ENCODE measurements at regions not wholly inside any gene's neighbourhood (a gene's known extent, or its start where the extent isn't known, plus 50 kb on each side); places are given as distances from the start of the nearest gene placed in this dataset.

DNA sequence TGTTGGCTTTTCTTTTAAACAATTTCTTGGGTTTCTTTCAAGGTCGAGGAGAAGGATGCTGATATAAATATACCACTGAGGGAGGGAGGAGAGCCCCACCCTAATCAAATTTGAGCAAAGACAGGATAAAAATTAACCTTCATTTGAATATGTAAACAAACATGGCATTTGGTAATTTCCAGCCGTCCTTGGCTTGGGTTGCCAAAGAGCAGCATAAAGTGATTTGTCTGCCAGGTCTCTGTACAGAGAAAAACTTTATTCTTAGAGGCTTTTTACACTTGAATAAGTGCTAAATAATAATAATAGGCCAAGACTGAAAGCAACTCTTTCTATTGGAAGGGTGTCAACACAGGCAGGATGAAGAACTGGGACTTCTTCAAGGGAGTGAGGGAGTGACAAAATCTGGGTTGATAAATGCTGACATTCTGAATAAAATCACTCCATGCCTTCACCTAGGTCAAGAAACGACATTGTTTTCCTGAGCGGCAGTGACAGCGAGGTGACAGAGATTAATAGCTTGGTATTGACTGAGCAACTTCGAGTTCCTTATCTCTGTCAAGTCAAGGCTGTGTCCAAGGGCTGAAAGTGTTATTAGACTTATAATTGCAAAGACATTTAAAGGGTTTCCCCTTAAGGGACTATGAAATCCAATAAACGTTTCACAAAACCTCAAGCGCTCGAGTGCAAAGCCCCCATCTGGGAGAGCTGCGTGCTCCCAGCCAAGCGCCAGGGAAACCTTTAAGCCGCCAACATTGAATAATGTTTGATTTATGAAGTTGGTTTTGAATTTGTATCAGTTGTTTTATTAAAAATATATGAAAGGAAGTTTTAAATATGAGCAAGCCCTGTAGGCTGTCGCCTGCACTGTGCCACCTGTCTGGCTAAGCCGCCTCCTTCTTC is 269.5 kb upstream of the N4BP1 start:
- peak; percentile 10 for DNase-seq

DNA sequence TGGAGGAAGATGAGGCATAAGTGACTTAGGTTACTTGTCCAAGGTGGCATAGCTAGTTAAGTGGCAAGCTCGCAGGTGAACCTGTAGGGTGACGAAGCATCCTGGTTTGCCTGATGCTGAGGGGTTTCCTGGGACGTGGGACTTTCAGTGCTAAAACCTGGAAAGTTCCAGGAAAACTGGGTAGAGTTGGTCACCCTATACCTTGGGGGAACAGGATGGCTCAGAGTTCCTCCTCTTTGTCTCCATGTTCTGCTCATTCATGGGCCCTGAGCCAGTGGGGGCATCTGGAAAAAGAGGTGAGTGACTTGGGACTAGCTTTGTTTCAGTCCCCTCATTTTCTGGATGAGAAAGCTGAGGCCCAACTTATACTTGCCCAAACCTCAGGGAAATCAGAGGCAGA is 268.0 kb upstream of the N4BP1 start:
- no peak for DNase-seq

DNA sequence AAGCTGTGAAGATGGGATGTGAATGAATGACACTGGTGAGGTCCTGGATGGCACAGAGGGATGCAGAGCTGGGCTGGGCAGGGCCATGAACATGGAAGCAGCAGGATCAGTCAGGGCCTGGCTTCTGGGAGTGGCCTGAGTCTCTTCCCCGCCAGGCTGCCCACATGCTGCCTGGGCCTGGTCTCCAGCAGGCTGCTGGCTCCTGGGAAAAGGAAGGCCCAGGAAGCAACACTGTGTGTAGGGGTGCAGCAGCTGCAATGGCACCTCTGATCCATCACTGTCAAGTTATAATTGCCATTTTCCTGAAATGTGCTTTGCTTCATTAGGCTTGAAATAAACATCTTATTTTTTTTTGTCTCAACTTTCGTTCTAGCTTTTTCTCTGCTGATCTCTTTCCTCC is 260.2 kb upstream of the N4BP1 start:
- DNase-seq, result no peak

DNA sequence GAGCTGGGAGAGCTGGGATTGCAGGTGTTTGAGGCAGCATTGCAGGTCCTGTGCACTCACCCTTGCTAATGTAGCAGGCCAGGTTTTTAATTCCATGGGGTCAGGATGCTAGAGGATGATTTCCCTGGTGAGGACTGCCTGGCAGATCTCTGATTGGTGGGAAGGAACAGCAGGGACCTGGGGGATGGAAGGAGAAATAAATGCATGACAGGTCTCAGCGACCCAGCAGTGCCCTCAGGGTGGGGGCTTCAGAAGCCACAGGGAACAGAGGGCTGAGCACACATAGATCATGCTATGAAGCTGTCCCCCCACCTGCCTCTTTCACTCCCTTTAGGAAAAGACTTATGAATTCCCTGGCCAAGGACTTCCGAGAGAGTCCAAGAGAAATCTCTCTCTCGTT is 255.5 kb upstream of the N4BP1 start:
- no peak for DNase-seq

DNA sequence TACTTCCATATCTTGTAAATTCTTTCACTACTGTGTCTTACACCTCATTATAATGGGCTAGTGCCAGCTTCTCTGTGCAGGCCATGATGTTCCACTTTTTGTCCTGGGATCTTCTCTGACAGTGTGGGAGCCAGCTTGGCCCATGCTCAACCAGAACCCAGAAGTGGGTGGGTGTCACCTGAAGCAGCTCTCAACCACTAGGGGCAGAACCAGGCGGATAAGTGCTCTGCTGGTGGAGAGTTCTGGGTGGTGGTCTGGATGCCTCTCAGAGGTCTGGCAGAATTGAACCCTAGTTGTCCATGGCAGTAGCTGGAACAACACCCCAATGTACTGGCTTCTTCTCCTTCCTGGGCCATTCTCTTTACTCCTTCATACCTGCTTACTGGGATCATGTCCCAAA is 254.1 kb upstream of the N4BP1 start:
- no peak for DNase-seq

DNA sequence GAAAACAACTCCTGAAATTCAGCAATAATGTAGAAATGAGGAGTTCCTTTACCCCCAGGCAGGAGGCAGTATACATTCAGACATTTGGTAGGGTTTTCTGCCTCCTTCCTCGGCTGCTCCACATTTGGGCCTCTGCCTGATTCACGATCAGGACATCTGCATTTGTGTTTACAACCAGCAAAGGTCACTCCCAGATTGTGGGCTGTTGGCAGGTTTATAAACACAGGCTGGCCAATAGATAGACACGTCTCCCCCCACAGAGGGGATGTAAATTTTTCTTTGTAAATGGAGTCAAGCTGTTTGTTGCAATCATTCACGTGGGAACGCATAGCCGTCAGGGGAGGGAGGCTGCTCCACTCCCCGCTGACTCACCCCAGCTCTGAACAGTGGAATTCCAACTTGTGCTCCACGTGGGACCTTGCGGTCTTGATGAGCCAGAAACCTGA is 252.1 kb upstream of the N4BP1 start:
- no peak for DNase-seq

DNA sequence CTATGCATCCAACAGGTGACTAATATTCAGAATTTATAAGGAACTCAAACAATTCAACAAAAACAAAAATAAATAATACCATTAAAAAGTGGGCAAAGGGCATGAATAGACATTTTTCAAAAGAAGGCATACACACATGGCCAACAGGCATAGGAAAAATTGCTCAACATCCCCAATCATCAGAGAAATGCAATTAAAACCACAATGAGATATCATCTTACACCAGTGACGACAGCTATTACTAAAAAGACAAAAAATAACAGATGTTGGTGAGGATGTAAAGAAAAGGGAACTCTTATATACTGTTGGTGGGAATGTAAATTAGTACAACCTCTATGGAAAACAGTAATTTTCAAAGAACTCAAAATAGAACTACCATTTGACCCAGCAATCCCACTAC is 250.4 kb upstream of the N4BP1 start:
- DNase-seq, result no peak

DNA sequence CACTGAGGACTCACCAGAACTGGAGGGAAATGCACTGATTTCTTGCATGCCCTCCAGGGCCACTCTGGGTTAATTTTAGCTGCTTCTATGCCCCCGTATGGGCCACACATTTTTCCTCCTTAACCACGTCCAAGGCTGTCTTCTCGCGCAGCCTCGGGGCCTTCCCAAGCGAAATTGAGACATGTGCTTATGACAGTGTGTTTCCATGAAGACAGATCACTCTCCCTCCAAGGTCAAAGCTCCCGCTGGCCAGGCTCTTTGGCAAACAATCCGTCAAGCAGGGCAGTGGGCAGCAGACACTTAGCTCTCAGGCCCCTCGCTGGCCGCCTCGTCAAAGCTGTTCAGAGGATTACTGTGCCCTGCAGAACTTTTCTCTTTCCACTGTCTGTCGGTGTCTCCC is 243.0 kb upstream of the N4BP1 start:
- no peak for DNase-seq

DNA sequence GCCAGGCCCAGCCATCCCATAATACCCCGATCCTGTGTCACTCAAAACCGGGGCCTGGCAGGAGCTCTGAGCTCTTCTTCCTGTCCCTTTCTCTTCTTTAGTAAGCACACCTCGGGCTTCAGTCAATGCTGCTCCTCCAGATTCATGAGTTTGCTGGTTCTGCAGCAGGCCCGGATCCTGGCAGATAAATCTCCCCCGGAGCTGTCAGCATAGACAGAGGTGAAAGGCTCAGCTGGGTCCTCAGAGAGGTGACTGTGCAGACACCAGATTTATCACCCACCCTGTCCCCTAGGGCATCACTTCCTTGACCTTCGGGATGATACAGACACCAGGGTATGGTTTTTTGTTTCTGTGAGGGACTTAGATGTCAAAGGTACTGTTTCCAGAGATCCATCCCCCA is 242.5 kb upstream of the N4BP1 start:
- DNase-seq, result no peak

DNA sequence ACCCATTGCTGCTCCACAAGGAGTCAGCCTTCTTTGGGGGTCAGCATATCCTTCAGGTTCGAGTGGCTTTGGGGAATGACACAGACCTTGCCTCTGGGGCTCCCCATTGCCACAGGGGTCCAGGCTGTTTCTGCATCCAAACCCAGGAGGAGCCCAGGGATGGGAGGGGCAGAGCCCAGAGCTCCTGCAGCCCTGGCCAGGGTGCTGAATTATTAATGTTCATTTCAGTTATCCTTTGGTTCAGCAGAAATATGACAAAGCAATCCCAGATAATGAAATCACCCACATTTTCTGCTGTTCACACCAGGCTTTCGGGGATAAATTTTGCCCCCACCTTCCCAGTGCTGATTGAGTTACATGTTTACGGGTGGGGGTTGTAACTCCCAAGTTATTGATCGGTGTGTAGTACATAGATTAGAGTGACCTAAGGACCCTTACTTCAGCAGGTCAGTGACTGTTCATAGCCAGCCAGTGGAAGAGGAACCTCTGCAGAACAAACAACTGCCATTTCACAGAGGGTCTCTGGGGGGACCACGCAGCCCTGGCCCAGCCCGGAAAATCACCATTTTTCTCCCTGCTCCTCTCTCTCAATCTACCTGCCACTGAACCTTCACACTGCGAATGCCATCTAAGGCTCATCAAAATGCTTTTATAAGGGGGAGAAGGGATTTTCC is 240.3 kb upstream of the N4BP1 start:
- DNase-seq, result no peak

DNA sequence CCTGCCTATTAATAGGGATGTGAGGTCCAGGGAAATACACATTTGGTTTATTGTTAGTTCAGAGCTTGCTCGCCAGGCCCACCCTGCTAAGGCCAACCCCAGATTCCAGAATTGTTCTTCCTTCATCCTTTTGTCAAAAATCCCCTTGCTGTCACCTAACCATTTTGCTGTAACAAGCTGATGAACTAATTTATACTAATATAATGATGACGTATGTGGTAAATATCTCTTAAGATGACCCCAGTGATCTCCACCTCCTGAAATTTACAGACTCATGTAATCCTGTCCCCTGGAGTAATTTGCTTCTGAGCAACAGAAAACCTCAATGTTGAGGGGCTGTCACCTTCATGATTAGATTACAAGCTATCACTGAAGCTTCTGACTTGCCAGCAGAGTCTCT is 236.3 kb upstream of the N4BP1 start:
- DNase-seq, result no peak

DNA sequence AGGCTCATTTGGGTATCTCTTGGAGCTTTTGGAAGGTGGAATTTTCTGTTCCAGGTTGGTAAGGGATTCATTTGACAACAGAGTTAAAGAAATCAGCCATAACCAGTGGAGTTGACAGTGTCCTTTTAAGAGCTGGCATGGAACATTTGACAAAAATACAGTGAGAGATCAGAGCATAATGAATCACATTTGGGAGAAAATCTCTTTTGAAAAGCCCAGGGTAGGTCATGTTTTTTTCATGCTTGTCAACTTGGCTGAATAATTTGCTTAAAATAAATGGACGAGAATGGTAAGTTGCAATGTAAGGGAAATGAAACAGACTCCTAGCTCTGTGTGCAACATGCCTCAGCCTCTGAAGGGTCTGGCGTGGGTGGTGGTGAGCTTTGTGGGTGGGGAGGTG is 235.3 kb upstream of the N4BP1 start:
- no peak for DNase-seq

DNA sequence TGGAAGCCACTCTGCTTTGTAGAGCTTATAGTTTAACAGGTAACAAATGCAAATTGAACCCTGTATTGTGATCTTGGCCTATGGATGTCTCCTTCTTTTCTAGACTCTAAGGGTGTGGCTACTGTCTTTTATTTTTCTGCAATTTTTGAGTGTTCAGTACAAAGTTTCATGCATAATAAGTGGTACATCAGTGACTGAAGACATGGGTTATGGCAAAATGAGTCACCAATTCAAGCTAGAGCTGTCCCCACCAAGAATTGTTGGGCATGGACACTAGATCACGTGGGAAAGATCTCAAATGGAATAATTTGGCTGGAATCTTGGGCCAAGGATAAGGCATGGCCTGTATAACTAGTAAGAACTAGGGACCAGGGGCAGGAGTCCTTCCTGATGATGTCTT is 228.4 kb upstream of the N4BP1 start:
- no peak for DNase-seq

DNA sequence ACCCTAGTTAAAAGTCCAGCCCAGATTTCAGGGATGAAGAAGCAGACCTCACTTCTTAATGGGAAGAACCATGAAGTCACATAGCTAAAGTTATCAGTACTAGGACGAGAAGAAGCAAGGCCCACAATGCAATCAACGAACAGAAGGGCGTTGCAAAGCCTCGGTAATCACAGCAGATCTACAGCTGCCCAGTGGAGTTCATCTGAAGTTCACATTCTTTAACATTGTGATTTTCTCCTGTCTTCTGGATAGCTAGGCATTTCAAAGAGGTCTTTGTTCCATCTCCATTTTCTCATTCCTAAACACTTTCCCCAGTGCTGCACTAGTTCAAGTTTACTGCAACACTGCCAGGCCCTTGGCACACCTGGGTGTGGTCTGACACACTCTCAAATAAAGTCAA is 226.7 kb upstream of the N4BP1 start:
- DNase-seq, result no peak

DNA sequence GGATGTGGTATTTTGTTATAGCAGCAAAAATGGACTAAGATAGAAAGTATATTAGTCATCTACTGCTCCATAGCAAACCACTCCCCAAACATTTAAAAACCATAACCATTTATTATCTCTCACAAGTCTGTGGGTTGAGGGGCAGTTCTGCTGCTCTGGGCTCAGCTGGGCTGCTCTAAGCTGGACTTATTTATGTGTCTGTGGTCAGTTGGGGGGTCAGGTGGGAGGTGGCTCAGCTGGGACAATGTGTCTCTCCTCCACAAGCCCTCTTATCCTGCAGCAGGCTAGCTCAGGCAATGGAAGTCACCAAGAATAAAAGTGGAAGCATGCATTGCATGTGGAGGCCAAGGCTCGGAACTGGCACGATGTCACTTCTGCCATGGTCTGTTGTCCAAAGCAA is 226.1 kb upstream of the N4BP1 start:
- no peak for DNase-seq

DNA sequence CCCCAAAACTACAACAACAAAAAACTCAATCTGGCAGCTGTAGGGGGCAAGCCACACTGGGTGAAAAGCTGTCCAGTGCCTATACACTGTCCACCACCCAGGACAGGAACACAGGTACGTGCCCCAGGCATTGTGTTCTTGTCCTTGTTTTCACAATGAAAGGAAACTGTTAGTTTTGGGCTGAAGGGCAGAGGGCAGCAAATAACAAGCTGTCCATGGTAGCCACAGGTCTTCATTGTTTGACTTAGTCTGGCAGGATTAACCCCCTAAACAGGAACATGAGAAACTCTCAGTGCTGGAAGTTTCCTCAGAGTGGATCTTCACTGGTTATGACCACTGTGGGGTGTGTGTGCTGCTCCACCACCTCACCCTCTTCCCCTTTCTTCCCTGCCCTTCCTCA is 224.6 kb upstream of the N4BP1 start:
- DNase-seq, result no peak

DNA sequence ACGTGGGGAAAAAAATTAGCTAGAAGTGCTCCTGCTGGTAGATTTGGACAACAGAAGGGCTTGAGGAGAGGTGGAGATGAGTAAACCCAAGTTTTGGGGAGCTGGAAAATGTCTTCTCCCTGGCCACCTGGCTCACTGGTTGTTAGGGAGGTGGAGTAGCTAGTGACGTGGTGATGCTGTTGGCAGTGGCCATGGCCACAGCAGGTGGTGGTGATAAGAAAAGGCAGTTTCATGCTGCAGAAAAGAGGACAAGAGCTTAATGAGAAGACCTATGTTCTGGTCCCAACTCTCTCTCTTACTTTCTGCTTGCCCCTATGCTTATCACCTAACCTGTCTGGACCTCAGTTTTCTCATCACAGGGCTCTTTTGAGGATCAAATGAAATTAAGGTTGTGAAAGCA is 223.5 kb upstream of the N4BP1 start:
- DNase-seq, result no peak

DNA sequence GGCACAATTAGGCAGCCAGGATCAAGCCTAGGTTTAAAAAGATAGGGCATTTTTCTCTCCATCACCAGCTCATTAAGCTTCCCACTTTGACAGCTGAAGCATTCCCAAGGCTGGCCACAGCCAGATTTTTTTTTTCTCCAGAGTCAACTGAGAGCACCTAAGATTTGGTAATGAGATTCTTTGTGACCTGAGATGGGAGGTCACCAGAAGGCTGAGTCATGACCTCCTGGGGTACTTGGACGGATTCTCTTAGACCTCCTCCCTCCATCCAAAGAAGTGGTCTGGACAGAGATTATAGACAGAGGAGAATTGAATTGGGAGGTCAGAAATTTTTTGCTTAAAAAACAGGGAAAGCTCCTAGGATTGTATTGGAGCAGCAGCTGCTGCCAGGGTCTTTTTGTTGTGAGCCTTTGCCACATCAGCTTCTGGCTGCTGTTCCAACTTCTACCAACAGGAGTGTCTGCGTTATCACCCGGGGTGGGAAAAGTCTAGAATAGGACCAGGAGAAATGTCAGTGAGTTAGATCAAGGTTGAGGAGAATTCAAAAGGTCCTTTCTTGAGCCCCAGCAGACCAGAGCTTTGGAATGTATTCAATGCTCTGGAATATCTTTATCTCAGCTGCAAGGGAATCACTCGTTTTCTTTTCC is 221.2 kb upstream of the N4BP1 start:
- DNase-seq, result no peak

DNA sequence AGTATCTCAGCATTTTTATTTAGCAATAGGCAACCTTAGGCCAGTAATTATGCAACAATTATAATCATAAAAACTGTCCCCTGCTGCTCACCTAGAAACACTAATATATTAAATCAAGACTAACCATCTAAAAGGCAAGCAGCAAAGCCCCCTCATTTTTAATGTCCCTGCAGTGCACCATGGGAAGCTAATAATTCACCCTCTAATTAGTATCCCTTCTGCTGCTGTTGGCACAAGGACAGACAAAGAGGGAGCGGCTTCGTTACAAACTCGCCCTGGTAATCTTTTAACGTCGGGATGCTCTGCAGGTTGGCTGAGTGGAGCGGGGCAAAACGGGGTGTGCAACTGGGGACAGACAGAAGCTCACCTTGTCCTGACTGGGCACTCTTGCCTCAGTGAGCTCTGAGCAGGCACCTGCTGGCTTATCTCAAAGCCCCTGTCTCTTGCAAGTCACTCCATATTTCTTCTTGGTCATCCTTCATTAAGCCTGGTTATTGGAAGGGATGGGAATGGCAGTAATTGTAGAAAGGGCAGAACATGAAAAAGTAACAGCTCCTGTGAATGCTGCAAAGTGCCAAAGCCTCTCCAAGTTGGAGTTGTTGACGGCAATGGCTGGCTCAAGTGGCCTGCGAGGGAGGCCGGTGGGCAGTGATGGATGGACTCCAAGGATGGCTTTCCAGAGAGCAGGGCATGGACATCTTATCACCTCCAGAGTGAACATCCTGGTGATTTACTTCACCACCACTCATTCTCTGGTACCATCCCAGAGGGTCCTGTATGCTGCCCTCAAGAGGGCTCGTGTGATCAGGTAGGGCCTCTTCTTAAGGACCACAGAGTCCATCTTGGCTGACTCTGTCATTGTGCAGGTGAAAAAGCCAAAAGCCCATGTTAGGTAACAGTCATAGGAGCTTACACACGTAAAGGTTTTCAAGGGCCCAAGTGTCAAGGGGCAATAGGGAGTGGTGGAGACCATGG is 219.6 kb upstream of the N4BP1 start:
- DNase-seq, result no peak

DNA sequence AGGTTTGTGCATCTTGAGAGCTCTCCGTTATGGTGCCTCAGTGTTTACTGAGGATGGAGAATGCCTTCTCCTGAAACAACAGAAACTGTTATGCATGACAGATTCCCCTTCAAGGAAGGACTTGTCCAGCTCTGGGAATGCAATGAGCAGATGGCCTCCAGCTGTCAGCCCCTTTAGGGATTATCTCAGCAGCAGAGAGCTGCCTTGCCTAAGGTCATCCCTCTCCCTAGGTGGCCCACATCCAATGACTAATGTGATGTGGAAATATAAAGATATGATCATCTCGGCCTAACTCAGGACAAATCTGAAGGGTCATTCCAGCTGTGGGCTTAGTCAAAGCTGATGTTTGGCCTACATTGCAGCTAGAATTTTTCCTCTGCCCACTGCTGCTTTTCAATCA is 214.3 kb upstream of the N4BP1 start:
- no peak for DNase-seq

DNA sequence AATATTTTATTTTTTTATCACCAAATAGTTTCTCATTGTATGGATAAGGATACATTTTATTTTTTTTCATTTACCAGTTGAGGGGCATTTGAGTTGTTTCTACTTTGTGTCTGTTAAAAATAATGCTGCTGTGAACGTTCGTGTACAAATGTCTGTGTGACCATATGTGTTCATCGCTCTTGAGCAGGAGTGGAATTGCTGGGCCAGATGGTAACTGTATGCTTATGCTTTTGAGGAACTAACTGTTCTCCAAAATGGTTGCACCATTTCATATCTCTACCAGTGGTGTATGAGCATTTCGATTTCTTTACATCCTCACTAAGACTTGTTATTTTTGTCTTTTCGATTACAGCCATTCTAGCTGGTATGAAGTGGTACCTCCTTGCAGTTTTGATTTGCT is 212.5 kb upstream of the N4BP1 start:
- no peak for DNase-seq

DNA sequence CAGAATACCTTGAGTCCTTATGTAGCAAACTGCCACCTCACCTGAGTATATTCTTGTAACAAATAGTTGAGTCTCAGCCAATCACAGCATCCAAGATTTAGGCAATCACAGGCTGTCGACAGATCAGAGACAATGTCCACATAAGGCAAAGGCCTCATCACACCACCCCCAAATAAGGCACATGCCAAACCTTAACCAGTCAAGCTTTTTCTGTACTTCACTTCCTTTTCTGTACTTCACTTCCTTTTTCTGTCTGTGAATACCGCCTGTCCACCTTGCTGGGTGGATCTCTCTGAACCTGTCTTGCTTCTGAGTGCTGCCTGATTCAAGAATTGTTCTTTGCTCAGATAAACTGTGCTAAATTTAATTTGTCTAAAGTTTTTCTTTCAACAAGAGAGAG is 210.4 kb upstream of the N4BP1 start:
- DNase-seq, result no peak

DNA sequence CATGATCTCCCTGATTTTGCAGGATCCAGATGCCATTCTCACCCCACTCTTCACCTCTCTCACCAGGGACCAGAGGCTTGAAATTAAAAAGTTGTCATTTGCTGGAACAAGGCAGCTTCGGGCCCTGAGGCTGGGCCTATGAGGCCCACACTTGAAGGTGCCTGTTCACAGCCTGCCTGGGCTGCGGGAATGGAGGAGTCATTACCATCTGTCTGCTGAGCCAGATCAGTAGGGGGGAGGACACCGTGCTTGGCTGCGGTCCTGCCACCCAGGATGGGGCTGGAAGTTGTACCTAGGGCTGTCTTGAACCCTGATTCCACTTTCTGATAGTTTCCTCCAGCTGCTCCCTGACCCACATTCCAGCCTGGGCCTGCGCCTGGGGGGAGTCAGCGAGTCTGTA is 208.3 kb upstream of the N4BP1 start:
- DNase-seq, result no peak

Measured in NCI-H2227 treated with DMSO at 0.1 percent for 48 hours (cell line).